GM12878 (cell line): ENCODE measurements at regions not wholly inside any gene's neighbourhood (a gene's known extent, or its start where the extent isn't known, plus 50 kb on each side); places are given as distances from the start of the nearest gene placed in this dataset.

Experiments
- ATAC-seq: fragments of 200-7000 bp; cut with Tn5 transposase; 3 replicates; pipeline ENCODE4 v1.9.1; 2020; ENCODE audit warnings: mild to moderate bottlenecking, moderate library complexity
- BruUV-seq: library from RNA; stranded (reverse); fragments of 400-500 nt; replicated peaks from 2 replicates; lab custom pipeline; 2021; lab: Mats Ljungman, UMichigan
- CTCF ChIA-PET: fragments of 300-600 bp; sonication (Branson Sonifier 250); formaldehyde crosslinking; extraction: SDS; loops from one replicate; lab custom pipeline; 2021; ENCODE audit warnings: inconsistent platforms; lab: Yijun Ruan, JAX
- POLR2A ChIA-PET: fragments of 350-600 bp; formaldehyde crosslinking; extraction: SDS; loops from one replicate; lab custom pipeline; 2021; ENCODE audit warnings: inconsistent platforms; lab: Charles Lee
- RAD21 ChIA-PET: fragments of 300-600 bp; sonication (Branson Sonifier 250); formaldehyde crosslinking; loops from one replicate; lab custom pipeline; 2023; ENCODE audit warnings: antibody characterized with exemption; ENCODE audit not compliant: unreplicated experiment; lab: Charles Lee
- SMC1A ChIA-PET: fragments of 300-600 bp; sonication (Branson Sonifier 250); formaldehyde crosslinking; loops from one replicate; lab custom pipeline; 2023; ENCODE audit not compliant: unreplicated experiment, uncharacterized antibody; lab: Charles Lee
- DNase-seq: peaks from one replicate; pipeline ENCODE4 v3.0.0-alpha.2; 2011; ENCODE audit warnings: low read depth, low spot score
- FAIRE-seq: peaks from 3 replicates; lab custom pipeline; 2011; peaks lifted over from hg19 to GRCh38; lab: Jason Lieb, UNC
- H2AFZ ChIP-seq: 2 replicates; pipeline ENCODE4 v1.6.0; 2011; ENCODE audit warnings: low read depth, low read length, control low read depth; ENCODE audit not compliant: control insufficient read depth
- H3K27ac ChIP-seq: 2 replicates; pipeline ENCODE4 v1.5.1; 2011; ENCODE audit warnings: control low read depth; ENCODE audit not compliant: control insufficient read depth, insufficient read depth
- H3K27me3 ChIP-seq, 2 experiments: replicated peaks in 1 of 2; 2 replicates each; pipeline versions ENCODE4 v1.6.0 to v1.6.1; 2011; ENCODE audit warnings: low read length in 1 of 2; ENCODE audit not compliant: control insufficient read depth in 2 of 2, insufficient read depth in 2 of 2
- H3K36me3 ChIP-seq, 2 experiments: 2 replicates each; pipeline ENCODE4 v1.5.1; 2011; ENCODE audit warnings: low read length in 1 of 2; ENCODE audit not compliant: control insufficient read depth in 2 of 2, insufficient read depth in 2 of 2
- H3K4me1 ChIP-seq: 2 replicates; pipeline ENCODE4 v1.6.1; 2011; ENCODE audit warnings: mild to moderate bottlenecking, low read length, moderate library complexity, mixed read lengths; ENCODE audit not compliant: control insufficient read depth, insufficient read depth
- H3K4me2 ChIP-seq: 2 replicates; pipeline ENCODE4 v1.6.0; 2011; ENCODE audit warnings: control low read depth; ENCODE audit not compliant: control insufficient read depth, insufficient read depth
- H3K4me3 ChIP-seq: fragments of 200-600 bp; sonication (generic); 2 replicates; pipeline ENCODE4 v1.5.1; 2016
- H3K79me2 ChIP-seq: 2 replicates; pipeline ENCODE4 v1.6.0; 2011; ENCODE audit warnings: low read length; ENCODE audit not compliant: control insufficient read depth, insufficient read depth
- H3K9ac ChIP-seq: 2 replicates; pipeline ENCODE4 v1.8.0; 2011; ENCODE audit warnings: low read length, control low read depth, mixed read lengths; ENCODE audit not compliant: control insufficient read depth, insufficient read depth
- H3K9me3 ChIP-seq: replicated peaks from 3 replicates; pipeline ENCODE4 v1.5.1; 2011; ENCODE audit warnings: mild to moderate bottlenecking, low read length; ENCODE audit not compliant: control insufficient read depth, insufficient read depth
- H4K20me1 ChIP-seq: 2 replicates; pipeline ENCODE4 v1.6.0; 2011; ENCODE audit not compliant: control insufficient read depth, insufficient read depth
- ATF7 ChIP-seq: fragments of 450-650 bp; IDR thresholded peaks from 2 replicates; pipeline ENCODE4 v1.6.1; 2016; ENCODE audit warnings: low read depth, mild to moderate bottlenecking
- CBFB ChIP-seq: IDR thresholded peaks from 2 replicates; pipeline ENCODE4 v1.6.1; 2016; ENCODE audit warnings: antibody characterized with exemption, low read depth
- CHD4 ChIP-seq: fragments of 200-600 bp; sonication (generic); IDR thresholded peaks from 2 replicates; pipeline ENCODE4 v1.6.1; 2016; ENCODE audit warnings: mild to moderate bottlenecking
- EZH2 ChIP-seq: IDR thresholded peaks from 2 replicates; pipeline ENCODE4 v1.6.1; 2012; ENCODE audit warnings: low read depth, mild to moderate bottlenecking, control low read depth, inconsistent platforms, low read length, borderline replicate concordance; ENCODE audit not compliant: control insufficient read depth
- FOS ChIP-seq: IDR thresholded peaks from 3 replicates; pipeline ENCODE4 v1.6.1; 2011; ENCODE audit warnings: borderline replicate concordance; ENCODE audit not compliant: insufficient read length; ENCODE audit errors: extremely low read depth
- MTA2 ChIP-seq: fragments of 450-650 bp; IDR thresholded peaks from 2 replicates; pipeline ENCODE4 v1.6.1; 2016; ENCODE audit warnings: low read depth, mild to moderate bottlenecking, moderate library complexity
- MXI1 ChIP-seq: fragments of 150-350 bp; IDR thresholded peaks from 2 replicates; pipeline ENCODE4 v1.6.1; 2011; ENCODE audit warnings: low read depth, mild to moderate bottlenecking, inconsistent platforms, low read length, improper control_type of control experiment
- MYC ChIP-seq: IDR thresholded peaks from 2 replicates; pipeline ENCODE4 v1.6.1; 2011; ENCODE audit warnings: mild to moderate bottlenecking, low read length, moderate library complexity, inconsistent platforms; ENCODE audit not compliant: insufficient read depth, insufficient replicate concordance, insufficient read length, severe bottlenecking
- NBN ChIP-seq: fragments of 450-650 bp; IDR thresholded peaks from 2 replicates; pipeline ENCODE4 v1.6.1; 2016
- NRF1 ChIP-seq: conservative IDR thresholded peaks from 2 replicates; pipeline ENCODE4 v1.6.1; 2011; ENCODE audit warnings: mild to moderate bottlenecking, low read depth, low read length, improper control_type of control experiment
- POU2F2 ChIP-seq: IDR thresholded peaks from 3 replicates; pipeline ENCODE4 v1.6.1; 2011; ENCODE audit warnings: low read depth, mild to moderate bottlenecking, low read length, borderline replicate concordance
- RAD51 ChIP-seq: fragments of 450-650 bp; IDR thresholded peaks from 2 replicates; pipeline ENCODE4 v1.6.1; 2016; ENCODE audit warnings: moderate library complexity, mild to moderate bottlenecking, inconsistent platforms
- RB1 ChIP-seq: fragments of 450-650 bp; formaldehyde crosslinking; IDR thresholded peaks from 2 replicates; pipeline ENCODE4 v1.6.1; 2017; ENCODE audit warnings: mild to moderate bottlenecking, borderline replicate concordance
- SREBF1 ChIP-seq: IDR thresholded peaks from 2 replicates; pipeline ENCODE4 v1.6.1; 2012; ENCODE audit warnings: mild to moderate bottlenecking, low read length
- TBL1XR1 ChIP-seq: IDR thresholded peaks from 2 replicates; pipeline ENCODE4 v1.6.1; 2012; ENCODE audit warnings: low read depth, low read length, improper control_type of control experiment
- ZNF207 ChIP-seq: fragments of 450-650 bp; IDR thresholded peaks from 2 replicates; pipeline ENCODE4 v1.6.1; 2014; ENCODE audit warnings: antibody characterized with exemption, mild to moderate bottlenecking, borderline replicate concordance
- ZNF274 ChIP-seq: IDR thresholded peaks from one replicate; pipeline ENCODE4 v1.8.0; 2011; ENCODE audit not compliant: insufficient read length, insufficient read depth
- WGBS: methylation state at CpG from one replicate; pipeline ENCODE4 v1.1.6; 2016; ENCODE audit warnings: low lambda C conversion rate; ENCODE audit not compliant: insufficient replicate concordance, insufficient coverage; ENCODE audit errors: missing lambda C conversion rate; 5-methylcytosine and 5-hydroxymethylcytosine counted together
- in situ Hi-C: fragments of 300-500 bp; cut with MboI; formaldehyde crosslinking; loops from 9 replicates; pipeline ENCODE4 v1.14.3; 2018; ENCODE audit warnings: mixed read lengths
- intact Hi-C: fragments of 100-400 bp; cut with micrococcal nuclease; formaldehyde crosslinking; loops from one replicate; pipeline ENCODE4 v1.14.2; 2022; ENCODE audit not compliant: unreplicated experiment
- TF ChIP-seq, protein P1 (sequence below): fragments of 450-650 bp; IDR thresholded peaks from 2 replicates; pipeline ENCODE4 v1.6.1; 2017; ENCODE audit warnings: mild to moderate bottlenecking, low read depth, inconsistent platforms; ENCODE audit not compliant: poor library complexity, severe bottlenecking

DNA sequence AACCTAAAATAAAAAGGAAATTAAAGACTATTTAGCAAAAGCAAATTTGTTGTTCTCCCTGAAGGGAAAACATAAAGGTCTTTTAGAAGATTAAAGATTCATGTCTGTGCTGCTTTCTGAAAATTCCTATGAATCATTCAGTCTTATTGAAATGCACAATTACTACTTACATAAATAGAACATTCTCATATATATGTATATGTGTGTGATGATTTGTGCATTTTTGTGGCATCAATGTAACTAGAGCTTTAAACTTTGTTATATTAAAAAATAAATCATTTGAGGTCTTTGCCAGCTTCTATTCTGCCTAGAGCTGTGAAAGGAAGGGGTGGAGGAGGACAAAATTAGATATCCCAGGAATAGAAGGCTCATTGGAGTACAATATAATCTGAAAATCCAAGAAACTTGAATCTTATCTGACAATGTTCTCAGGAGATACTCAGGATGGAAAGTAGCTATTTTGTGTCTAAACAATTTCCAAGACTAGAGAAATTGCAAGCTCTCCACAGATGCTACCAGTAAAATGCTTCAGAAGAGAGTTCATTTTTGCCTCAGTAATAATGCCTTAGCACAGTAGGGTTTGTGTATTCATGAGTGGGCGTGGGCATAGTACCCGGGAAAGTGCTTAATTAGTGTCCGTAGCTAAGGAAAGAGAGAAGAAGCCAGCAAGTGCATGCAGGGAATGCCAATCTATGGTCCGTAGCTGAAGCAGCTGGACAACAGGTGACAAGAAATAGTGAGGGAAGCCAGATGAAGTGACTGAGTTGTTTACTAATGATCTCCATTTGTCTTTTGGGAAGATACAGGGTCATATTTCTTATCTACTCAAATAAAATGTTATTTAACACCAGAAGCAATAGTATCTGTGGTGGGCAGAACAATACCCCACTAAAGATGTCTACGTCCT, 395.5 kb upstream of the NBEA start:
- in situ Hi-C loops: no loop called here
- no peaks in the 10 kb centered on the region for H3K36me3 ChIP-seq
- no peak overlapping the region for H3K27ac ChIP-seq
- SMC1A ChIA-PET: no interaction called here
- POLR2A ChIA-PET: no interaction called here
- H3K9ac ChIP-seq: no peak overlapping the region
- no peak for ATAC-seq
- 38% methylated on average over 5 of the region's 5 CpGs for WGBS
- no TSS peak for BruUV-seq
- no peaks in the 10 kb centered on the region; the same call in 2 of the 3 replicates for H3K9me3 ChIP-seq
- TF ChIP-seq RAD51 (no peak), POU2F2 (no peak), CBFB (no peak), SREBF1 (no peak), TBL1XR1 (no peak), ZNF207 (no peak)
- TF ChIP-seq, all 136 proteins: peak for 0
- H2AFZ ChIP-seq: no peak overlapping the region
- no peak for FAIRE-seq
- ChIA-PET RAD21 (no interaction called here), CTCF (no interaction called here)
- H4K20me1 ChIP-seq: no peaks in the 10 kb centered on the region
- no peaks in the 10 kb centered on the region for H3K27me3 ChIP-seq
- H3K4me1 ChIP-seq: no peaks in the 10 kb centered on the region
- H3K4me2 ChIP-seq: no peak overlapping the region
- DNase-seq: no peak
- intact Hi-C loops: no loop called here
- no peaks in the 10 kb centered on the region for H3K79me2 ChIP-seq
- H3K4me3 ChIP-seq: no peak overlapping the region

DNA sequence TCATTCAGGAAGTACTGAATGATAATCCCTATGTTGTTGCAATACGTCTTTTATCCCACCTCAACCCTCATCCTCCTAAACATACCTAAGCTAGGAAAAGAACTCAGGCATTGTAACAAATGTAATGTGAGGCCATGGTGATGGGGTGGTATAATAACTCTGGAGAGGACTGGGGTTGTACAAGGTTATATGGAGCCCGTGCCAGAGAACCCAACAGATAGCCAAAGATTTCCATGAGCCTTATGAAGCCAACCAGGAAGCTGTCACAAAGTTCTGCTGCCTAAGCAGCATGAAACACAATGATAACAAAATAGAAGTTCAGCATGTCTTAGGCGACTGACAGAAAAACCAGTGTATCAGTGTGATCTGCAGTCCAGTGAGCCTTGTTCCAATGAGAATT, 394.1 kb upstream of the NBEA start:
- no peak overlapping the region for H2AFZ ChIP-seq
- TF ChIP-seq MXI1: no peak
- no peak for TF ChIP-seq FOS
- no peak for TF ChIP-seq CHD4
- TF ChIP-seq, protein P1, sequence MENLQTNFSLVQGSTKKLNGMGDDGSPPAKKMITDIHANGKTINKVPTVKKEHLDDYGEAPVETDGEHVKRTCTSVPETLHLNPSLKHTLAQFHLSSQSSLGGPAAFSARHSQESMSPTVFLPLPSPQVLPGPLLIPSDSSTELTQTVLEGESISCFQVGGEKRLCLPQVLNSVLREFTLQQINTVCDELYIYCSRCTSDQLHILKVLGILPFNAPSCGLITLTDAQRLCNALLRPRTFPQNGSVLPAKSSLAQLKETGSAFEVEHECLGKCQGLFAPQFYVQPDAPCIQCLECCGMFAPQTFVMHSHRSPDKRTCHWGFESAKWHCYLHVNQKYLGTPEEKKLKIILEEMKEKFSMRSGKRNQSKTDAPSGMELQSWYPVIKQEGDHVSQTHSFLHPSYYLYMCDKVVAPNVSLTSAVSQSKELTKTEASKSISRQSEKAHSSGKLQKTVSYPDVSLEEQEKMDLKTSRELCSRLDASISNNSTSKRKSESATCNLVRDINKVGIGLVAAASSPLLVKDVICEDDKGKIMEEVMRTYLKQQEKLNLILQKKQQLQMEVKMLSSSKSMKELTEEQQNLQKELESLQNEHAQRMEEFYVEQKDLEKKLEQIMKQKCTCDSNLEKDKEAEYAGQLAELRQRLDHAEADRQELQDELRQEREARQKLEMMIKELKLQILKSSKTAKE: no peak
- TF ChIP-seq EZH2: no peak
- no peak for TF ChIP-seq NBN
- no peak for TF ChIP-seq ZNF274
- no peak for TF ChIP-seq MYC
- no peak for TF ChIP-seq RB1
- TF ChIP-seq MTA2: no peak
- TF ChIP-seq ATF7: no peak
- no peak for TF ChIP-seq NRF1

More for the DNA sequence above, 394.1 kb upstream of the NBEA start:
- ATAC-seq: no peak
- Histone ChIP-seq H3K9me3 (no peaks in the 10 kb centered on the region; the same call in 2 of the 3 replicates), H3K4me3 (no peak overlapping the region), H3K4me2 (no peak overlapping the region), H3K27me3 (no peaks in the 10 kb centered on the region), H3K9ac (no peak overlapping the region), H3K27ac (no peak overlapping the region), H3K79me2 (no peaks in the 10 kb centered on the region), H3K36me3 (no peaks in the 10 kb centered on the region), H4K20me1 (no peaks in the 10 kb centered on the region), H3K4me1 (no peaks in the 10 kb centered on the region)
- POLR2A ChIA-PET: no interaction called here
- 21% methylated on average over 3 of the region's 3 CpGs for WGBS
- in situ Hi-C loops: no loop called here
- intact Hi-C loops: no loop called here
- FAIRE-seq: no peak
- no peak for DNase-seq
- CTCF ChIA-PET: no interaction called here
- BruUV-seq: no TSS peak
- RAD21 ChIA-PET: no interaction called here
- SMC1A ChIA-PET: no interaction called here
